Activated naive CD8-positive, alpha-beta T cell treated with anti-CD3 and anti-CD28 coated beads for 36 hours (primary cell): ENCODE measurements at regions not wholly inside any gene's neighbourhood (a gene's known extent, or its start where the extent isn't known, plus 50 kb on each side); places are given as distances from the start of the nearest gene placed in this dataset.

Experiments
- DNase-seq: peaks from one replicate; pipeline ENCODE4 v3.0.0; 2021
- H3K27ac Mint-ChIP-seq: one replicate; pipeline ENCODE4 v1.8.0; 2022; ENCODE audit warnings: mild to moderate bottlenecking, moderate library complexity, mixed read lengths
- H3K27me3 Mint-ChIP-seq: one replicate; pipeline ENCODE4 v1.8.0; 2022; ENCODE audit warnings: mild to moderate bottlenecking, mixed read lengths
- H3K36me3 Mint-ChIP-seq: one replicate; pipeline ENCODE4 v1.8.0; 2021; ENCODE audit warnings: mild to moderate bottlenecking, mixed read lengths
- H3K4me1 Mint-ChIP-seq: one replicate; pipeline ENCODE4 v1.8.0; 2021; ENCODE audit warnings: mixed read lengths
- H3K4me3 Mint-ChIP-seq: one replicate; pipeline ENCODE4 v1.8.0; 2022; ENCODE audit warnings: mild to moderate bottlenecking, moderate library complexity, mixed read lengths
- H3K9me3 Mint-ChIP-seq: one replicate; pipeline ENCODE4 v1.8.0; 2022; ENCODE audit warnings: mixed read lengths

DNA sequence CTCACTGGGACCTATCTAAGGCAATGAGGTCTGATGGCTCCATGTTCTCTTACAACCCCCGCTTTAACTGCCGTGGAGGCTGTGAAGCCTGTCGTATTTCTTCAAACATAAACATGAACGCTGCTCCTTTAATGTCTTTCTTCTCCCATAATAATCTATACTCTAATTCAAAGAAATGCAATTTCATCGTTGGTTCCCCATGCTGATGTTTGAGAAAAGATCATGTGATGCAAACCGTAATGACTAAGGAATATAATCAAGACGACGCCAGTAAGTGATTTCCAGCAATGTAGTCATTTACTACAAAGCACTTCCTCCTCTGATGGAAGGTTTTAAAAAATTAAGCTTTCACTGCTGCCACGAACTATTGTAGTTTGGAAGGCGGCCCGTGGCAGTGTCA, 102.6 kb upstream of the NEBL start:
- Mint-ChIP-seq H3K27ac (no peak overlapping the region), H3K9me3 (no peaks in the 10 kb centered on the region), H3K36me3 (no peaks in the 10 kb centered on the region), H3K4me3 (no peak overlapping the region), H3K27me3 (no peaks in the 10 kb centered on the region), H3K4me1 (peaks cover 2% of the 10 kb centered on the region)
- DNase-seq, result no peak

DNA sequence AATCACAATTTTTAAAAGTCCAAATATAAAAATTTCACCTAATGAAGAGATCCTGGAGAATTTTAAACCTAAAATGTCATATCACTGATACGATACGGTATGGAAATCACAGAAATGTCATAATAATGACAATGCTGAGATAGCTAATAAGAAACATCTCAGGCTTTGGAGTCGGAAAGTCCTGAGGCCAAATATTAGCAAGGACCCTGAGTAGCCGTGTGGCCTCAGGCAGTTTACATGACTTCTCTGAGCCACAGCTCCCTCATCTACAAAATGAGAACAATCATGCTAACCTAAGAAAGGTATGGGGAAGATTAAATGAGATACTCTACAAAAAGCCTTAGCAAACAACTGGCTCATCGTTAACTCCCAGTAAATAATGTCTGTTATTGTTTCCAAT, 100.9 kb upstream of the NEBL start:
- Mint-ChIP-seq H3K9me3 (no peaks in the 10 kb centered on the region), H3K36me3 (no peaks in the 10 kb centered on the region), H3K4me1 (peaks cover 2% of the 10 kb centered on the region)

DNA sequence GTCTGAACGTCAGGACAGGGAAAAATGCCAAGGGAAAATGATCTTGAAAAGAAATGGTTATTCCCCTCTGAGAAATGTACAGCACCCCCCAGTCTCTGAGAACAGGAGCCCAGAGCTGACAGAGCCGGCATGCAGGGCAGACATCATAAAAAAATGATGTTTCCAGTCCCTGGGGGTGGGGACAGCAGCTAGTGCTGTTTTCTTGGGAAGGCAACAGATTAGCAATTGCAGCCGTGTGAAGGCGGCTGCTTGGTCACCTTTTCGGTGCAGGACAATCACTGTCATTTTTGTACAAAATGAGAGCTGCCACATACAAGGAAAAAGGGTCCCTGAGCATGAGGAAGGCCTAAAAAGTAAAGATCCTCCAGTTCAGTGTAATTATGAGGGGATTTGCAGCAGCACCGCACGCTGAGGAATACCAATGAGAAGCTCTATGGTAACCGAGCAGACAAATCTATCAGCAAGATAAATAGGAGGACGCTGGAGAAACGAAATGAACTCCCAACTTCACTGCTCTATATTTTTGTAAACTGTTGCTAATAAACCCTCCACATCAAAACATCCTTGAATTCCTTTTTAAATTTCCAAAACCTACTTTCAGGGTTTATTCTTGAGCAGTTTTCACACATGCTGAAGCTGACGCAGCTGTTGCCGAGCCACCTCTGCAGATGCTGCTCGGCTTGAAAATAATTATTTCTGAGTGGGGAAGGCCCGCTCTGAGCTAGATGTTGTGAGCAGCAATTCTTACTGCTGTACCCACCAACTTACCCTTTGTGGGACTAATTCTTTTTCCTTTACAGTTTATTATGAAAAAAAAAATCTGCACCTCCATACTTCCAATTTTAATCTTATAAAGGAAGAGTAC, 98.2 kb upstream of the NEBL start:
- H3K27me3 Mint-ChIP-seq, result no peaks in the 10 kb centered on the region
- no peaks in the 10 kb centered on the region for H3K36me3 Mint-ChIP-seq
- DNase-seq, result no peak
- no peaks in the 10 kb centered on the region for H3K4me1 Mint-ChIP-seq
- H3K9me3 Mint-ChIP-seq, result peaks cover 1% of the 10 kb centered on the region
- H3K27ac Mint-ChIP-seq, result no peak overlapping the region
- no peak overlapping the region for H3K4me3 Mint-ChIP-seq

More for the DNA sequence above, 100.9 kb upstream of the NEBL start:
- H3K4me3 Mint-ChIP-seq, result no peak overlapping the region
- no peak overlapping the region for H3K27ac Mint-ChIP-seq
- H3K27me3 Mint-ChIP-seq, result no peaks in the 10 kb centered on the region
- no peak for DNase-seq

DNA sequence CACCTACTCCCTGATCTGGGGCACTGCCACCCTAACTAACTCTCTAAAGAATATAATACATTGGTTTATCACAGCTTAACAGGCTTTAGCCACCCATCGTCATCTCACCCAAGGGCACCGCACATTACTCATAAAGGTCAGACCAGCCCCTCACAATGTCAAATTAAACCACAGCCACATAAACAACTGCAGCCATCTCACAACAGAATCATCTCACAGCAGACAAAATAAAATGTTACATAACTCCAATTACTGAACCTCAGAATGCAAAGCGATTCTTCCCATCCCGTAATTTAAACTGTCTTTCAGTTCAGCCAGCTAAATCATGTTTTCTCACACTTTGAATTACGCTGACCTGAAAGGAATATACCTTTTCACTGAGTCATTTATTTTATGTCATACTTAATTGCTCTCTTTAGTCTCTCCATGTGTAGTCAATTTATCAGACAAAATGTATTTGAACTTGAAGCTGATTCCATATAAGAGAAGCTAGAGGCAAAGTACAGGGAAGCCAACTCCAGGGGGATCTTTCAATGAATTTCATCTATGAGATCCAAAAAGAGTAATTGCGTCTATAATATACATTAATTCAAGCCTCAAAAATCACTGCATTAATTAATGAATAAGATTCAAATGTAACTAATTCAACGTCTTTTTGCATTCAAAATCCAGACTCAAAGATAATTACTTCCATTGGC, 96.9 kb upstream of the NEBL start:
- H3K36me3 Mint-ChIP-seq, result no peaks in the 10 kb centered on the region
- peaks cover 1% of the 10 kb centered on the region for H3K9me3 Mint-ChIP-seq
- H3K4me1 Mint-ChIP-seq, result no peaks in the 10 kb centered on the region
- DNase-seq, result no peak
- H3K4me3 Mint-ChIP-seq, result no peak overlapping the region
- H3K27ac Mint-ChIP-seq, result no peak overlapping the region
- no peaks in the 10 kb centered on the region for H3K27me3 Mint-ChIP-seq

DNA sequence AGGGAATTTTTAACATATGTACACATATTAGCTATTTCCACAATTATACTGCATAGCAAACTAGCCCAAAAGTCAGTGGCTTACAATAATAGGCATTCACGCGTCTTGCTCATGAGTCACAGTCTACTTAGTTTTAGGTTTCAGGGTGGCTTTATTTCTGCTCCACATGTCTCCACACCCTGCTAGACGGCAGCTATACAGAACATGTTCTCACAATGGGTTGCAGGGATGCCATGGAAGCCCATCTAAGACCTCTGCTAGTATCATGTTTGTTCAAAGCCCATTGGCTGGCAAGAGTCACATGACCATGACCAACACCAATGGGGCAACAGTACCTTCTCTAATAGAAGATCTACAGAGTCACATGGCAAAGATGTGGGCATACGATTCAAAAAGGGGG, 96.3 kb upstream of the NEBL start:
- Mint-ChIP-seq H3K4me1 (no peaks in the 10 kb centered on the region), H3K27ac (no peak overlapping the region), H3K4me3 (no peak overlapping the region), H3K27me3 (no peaks in the 10 kb centered on the region), H3K36me3 (no peaks in the 10 kb centered on the region), H3K9me3 (peaks cover 1% of the 10 kb centered on the region)
- no peak for DNase-seq

DNA sequence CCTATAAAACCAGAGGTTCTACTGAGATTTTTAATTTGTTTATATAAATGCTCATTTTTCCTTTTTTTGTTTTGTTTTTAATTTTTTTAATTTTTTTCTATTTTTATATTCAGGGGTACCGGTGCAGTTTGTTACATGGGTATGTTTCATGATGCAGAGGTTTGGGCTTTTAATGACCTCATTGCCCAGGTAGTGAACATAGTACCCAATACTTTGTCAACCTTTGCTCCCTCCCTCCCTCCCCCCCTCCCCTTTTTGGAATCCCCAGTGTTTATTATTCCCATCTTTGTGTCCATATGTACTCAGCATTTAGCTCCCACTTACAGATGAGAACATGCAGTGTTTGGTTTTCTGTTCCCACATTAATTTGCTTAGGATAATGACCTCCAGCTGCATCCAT, 94.4 kb upstream of the NEBL start:
- H3K4me3 Mint-ChIP-seq, result no peak overlapping the region
- peaks cover 1% of the 10 kb centered on the region for H3K9me3 Mint-ChIP-seq
- H3K27me3 Mint-ChIP-seq, result no peaks in the 10 kb centered on the region
- no peaks in the 10 kb centered on the region for H3K36me3 Mint-ChIP-seq
- H3K4me1 Mint-ChIP-seq, result no peaks in the 10 kb centered on the region
- DNase-seq, result no peak
- H3K27ac Mint-ChIP-seq, result no peak overlapping the region

DNA sequence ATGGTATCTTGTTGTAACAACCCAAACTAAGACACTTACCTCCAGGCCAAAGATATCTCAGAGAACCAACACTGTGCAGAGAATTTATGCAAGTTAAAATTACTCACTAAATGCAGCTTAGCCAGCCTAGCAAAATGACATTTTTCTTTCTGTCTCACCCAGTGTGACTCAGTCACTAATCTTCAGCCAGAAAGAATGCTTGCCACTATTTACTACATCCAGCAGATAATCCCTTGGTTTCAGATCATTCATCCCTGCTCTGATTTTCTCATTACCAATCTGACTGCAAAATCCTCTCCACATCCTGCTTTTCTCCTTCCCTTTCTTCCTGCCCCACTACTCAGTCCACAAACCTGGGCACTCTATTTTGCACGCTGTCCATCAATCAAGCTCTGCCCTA, 93.5 kb upstream of the NEBL start:
- peaks cover 1% of the 10 kb centered on the region for H3K9me3 Mint-ChIP-seq

DNA sequence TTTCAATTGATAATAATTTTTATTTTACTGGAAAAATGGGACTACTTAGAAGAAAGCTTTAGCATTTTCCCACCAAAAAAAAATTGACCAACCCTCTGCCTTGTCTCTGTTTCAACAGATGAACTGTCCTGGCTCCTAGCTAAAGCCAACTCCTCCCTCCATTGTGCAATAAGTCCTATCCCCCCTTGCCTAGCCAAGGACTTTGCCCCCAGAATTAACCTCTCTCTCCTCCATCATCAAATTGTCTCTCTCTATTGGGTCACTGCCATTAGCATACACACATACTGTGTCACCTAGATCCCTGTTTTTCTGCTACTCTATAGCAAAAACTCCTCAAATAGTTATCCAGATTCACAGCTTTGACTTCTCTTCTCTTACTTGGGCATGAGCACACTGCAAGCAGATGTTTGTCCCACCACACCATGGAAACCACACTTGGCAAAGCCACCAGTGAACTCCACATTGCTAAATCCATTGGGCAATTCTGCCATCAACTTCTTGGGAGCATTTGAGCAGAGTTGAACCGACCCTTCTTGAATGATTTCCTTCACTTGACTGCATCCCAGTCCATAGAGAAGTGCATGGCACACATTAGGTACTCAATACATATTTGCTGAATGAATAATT, 91.4 kb upstream of the NEBL start:
- H3K27ac Mint-ChIP-seq, result no peak overlapping the region
- no peaks in the 10 kb centered on the region for H3K36me3 Mint-ChIP-seq
- no peaks in the 10 kb centered on the region for H3K4me1 Mint-ChIP-seq
- DNase-seq, result no peak
- no peak overlapping the region for H3K4me3 Mint-ChIP-seq
- peaks cover 1% of the 10 kb centered on the region for H3K9me3 Mint-ChIP-seq
- no peaks in the 10 kb centered on the region for H3K27me3 Mint-ChIP-seq

More for the DNA sequence above, 93.5 kb upstream of the NEBL start:
- H3K4me3 Mint-ChIP-seq, result no peak overlapping the region
- no peaks in the 10 kb centered on the region for H3K4me1 Mint-ChIP-seq
- H3K27me3 Mint-ChIP-seq, result no peaks in the 10 kb centered on the region
- no peak overlapping the region for H3K27ac Mint-ChIP-seq
- DNase-seq, result no peak
- no peaks in the 10 kb centered on the region for H3K36me3 Mint-ChIP-seq

DNA sequence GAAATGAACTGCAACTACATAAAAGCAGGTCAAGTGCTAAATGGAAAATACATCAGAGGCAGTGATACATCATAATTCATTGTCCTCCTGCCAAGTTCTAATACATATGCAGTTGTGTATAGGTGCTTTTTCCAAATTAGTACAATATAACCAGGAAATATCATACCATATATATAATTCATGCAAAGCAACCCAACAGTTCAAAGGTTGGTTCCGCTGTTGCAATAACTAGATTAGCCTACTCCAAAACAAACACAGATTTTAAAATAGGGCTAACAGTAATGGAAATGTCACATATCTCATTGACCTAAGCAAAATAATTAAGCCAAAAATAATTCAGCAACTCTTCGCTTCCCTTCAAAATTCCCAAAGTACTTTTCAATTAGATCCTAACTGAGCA, 88.9 kb upstream of the NEBL start:
- no peaks in the 10 kb centered on the region for H3K9me3 Mint-ChIP-seq
- H3K4me1 Mint-ChIP-seq, result no peaks in the 10 kb centered on the region
- H3K27me3 Mint-ChIP-seq, result no peaks in the 10 kb centered on the region

DNA sequence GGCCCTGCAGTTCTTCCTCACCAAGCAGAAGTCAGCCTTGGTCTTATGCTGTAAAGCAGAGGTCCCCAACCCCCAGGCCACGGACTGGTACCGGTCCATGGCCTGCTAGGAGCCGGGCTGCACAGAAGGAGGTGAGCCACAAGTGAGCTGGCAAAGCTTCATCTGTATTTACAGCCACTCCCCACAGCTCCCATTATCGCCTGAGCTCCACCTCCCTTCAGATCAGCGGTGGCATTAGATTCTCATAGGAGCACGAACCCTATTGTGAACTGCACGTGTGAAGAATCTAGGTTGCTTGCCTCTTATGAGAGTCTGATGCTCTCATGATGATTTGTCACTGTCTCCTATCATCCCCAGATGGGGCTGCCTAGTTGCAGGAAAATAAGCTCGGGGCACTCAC, 87.6 kb upstream of the NEBL start:
- Mint-ChIP-seq H3K36me3 (no peaks in the 10 kb centered on the region), H3K4me3 (no peak overlapping the region), H3K27me3 (no peaks in the 10 kb centered on the region), H3K4me1 (no peaks in the 10 kb centered on the region), H3K27ac (no peak overlapping the region), H3K9me3 (no peaks in the 10 kb centered on the region)
- no peak for DNase-seq

More for the DNA sequence above, 88.9 kb upstream of the NEBL start:
- DNase-seq, result no peak
- Mint-ChIP-seq H3K36me3 (no peaks in the 10 kb centered on the region), H3K4me3 (no peak overlapping the region), H3K27ac (no peak overlapping the region)

DNA sequence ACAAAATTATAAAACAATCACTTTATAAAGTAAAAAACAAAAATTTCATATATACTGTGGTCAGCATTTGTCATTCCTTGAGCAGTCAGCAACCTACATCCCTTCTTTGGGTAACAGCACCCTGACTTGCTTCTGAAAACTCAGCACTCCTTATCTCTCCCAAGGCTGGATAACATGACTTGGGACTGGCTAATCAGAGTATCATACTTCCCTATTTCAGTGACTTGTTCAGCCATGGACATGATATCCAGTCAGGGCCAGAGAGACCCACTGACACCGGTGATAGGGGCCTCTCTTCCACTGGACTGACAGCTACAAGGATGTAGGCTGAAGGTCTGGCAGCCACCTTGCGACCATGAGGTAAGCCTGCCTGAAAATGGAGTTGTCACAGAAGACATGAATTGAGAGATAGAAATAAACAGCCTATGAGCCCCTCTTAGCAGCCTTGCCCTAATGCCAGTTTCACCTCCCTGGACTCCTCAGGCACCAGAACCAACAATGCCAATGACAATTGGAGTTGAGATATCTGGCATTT, 84.4 kb upstream of the NEBL start:
- Mint-ChIP-seq H3K27me3 (no peaks in the 10 kb centered on the region), H3K27ac (no peak overlapping the region), H3K4me3 (no peak overlapping the region), H3K36me3 (no peaks in the 10 kb centered on the region), H3K4me1 (no peaks in the 10 kb centered on the region), H3K9me3 (peaks cover under 1% of the 10 kb centered on the region)
- no peak for DNase-seq

DNA sequence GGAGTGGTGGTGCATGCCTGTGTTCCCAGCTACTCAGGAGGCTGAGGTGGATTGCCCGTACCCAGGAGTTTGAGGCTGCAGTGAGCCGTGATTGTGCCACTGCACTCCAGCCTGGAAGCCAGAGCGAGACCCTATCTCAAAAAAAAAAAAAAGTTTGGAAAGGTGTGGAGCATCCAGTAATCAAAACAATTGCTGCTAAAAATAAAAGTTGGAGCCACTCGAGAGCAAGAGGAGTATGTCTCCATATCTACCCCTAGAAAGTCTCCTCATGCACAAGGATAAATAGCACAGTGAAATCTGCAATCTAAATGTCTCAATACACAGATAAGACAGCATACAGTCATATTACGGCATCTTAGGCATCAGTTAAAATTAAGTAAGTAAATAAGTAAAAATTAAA, 81.5 kb upstream of the NEBL start:
- no peak overlapping the region for H3K4me3 Mint-ChIP-seq
- H3K27ac Mint-ChIP-seq, result no peak overlapping the region
- H3K27me3 Mint-ChIP-seq, result no peaks in the 10 kb centered on the region
- H3K4me1 Mint-ChIP-seq, result no peaks in the 10 kb centered on the region
- DNase-seq, result no peak
- no peaks in the 10 kb centered on the region for H3K36me3 Mint-ChIP-seq
- H3K9me3 Mint-ChIP-seq, result peaks cover 3% of the 10 kb centered on the region

DNA sequence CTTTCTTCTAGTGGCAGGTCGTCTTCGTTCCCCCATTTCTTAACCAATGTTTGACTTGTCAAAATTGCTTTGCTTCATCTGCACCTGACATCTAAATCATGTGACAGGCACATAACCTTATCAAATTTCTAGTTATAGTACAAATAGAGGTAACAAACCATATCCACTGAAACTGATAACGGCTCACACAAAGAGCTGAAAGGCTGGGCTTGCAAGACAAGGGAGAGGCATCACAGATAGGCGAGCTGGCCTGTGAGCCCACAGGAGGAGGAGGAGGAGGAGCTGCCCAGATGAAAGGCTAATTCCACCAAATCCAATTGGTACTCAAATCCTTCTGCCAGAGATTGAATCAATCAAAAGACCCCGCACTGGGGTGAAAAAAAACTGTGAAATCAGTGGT, 80.2 kb upstream of the NEBL start:
- Mint-ChIP-seq H3K4me3 (no peak overlapping the region), H3K27ac (no peak overlapping the region), H3K9me3 (peaks cover 3% of the 10 kb centered on the region), H3K36me3 (no peaks in the 10 kb centered on the region), H3K27me3 (no peaks in the 10 kb centered on the region), H3K4me1 (no peaks in the 10 kb centered on the region)
- no peak for DNase-seq

DNA sequence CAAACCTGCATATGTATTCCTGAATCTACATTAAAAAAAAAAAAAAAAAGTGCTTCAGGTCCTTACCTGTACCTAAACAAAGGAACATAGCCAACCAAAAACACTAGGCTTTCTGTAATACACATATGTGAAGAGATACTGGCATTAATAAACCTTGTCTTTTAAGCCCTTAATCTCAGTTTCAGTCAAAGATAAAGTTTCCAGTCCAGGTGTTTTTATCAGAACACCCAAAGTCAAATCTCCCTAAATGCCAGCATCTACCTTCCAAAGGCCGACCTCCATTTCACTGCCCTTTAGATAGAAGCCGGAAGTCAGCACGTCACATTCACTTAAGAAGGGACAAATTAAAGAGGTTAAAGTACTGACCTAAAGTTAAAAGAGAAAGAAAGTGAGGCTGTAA, 79.8 kb upstream of the NEBL start:
- no peaks in the 10 kb centered on the region for H3K4me1 Mint-ChIP-seq
- no peak overlapping the region for H3K4me3 Mint-ChIP-seq
- DNase-seq, result no peak
- no peaks in the 10 kb centered on the region for H3K36me3 Mint-ChIP-seq
- H3K27me3 Mint-ChIP-seq, result no peaks in the 10 kb centered on the region
- no peak overlapping the region for H3K27ac Mint-ChIP-seq
- H3K9me3 Mint-ChIP-seq, result peaks cover 3% of the 10 kb centered on the region

DNA sequence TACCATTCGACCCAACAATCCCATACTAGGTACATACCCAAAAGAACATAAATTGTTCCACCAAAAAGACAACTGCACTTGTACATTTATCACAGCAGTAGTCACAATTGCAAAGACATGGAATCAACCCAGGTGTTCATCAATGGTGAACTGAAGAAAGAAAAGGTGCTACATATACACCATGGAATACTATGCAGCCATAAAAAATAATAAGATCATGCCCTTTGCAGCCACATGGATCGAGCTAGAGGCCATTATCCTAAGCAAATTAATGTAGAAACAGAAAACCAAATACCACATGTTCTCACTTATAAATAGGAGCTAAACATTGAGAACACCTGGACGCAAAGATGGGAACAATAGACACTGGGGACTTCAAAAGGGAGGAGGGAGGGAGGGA, 79.3 kb upstream of the NEBL start:
- no peak overlapping the region for H3K27ac Mint-ChIP-seq
- no peaks in the 10 kb centered on the region for H3K36me3 Mint-ChIP-seq
- DNase-seq, result no peak
- no peaks in the 10 kb centered on the region for H3K4me1 Mint-ChIP-seq
- H3K27me3 Mint-ChIP-seq, result no peaks in the 10 kb centered on the region
- no peak overlapping the region for H3K4me3 Mint-ChIP-seq
- peaks cover 3% of the 10 kb centered on the region for H3K9me3 Mint-ChIP-seq
